ENCODE measurements at regions not wholly inside any gene's neighbourhood (a gene's known extent, or its start where the extent isn't known, plus 50 kb on each side); places are given as distances from the start of the nearest gene placed in this dataset.

- TF ChIP-seq NRF1 (IDR thresholded peaks at IDR 0.05; ENCODE audit: low read depth, low read length) (no peak), RFX5 (IDR thresholded peaks at IDR 0.05; ENCODE audit: low read length) (no peak)
- TF ChIP-seq, protein P1, sequence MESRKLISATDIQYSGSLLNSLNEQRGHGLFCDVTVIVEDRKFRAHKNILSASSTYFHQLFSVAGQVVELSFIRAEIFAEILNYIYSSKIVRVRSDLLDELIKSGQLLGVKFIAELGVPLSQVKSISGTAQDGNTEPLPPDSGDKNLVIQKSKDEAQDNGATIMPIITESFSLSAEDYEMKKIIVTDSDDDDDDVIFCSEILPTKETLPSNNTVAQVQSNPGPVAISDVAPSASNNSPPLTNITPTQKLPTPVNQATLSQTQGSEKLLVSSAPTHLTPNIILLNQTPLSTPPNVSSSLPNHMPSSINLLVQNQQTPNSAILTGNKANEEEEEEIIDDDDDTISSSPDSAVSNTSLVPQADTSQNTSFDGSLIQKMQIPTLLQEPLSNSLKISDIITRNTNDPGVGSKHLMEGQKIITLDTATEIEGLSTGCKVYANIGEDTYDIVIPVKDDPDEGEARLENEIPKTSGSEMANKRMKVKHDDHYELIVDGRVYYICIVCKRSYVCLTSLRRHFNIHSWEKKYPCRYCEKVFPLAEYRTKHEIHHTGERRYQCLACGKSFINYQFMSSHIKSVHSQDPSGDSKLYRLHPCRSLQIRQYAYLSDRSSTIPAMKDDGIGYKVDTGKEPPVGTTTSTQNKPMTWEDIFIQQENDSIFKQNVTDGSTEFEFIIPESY (IDR thresholded peaks at IDR 0.05; ENCODE audit: borderline replicate concordance, low read depth), result no peak
Measured at GRCh38 chrX:30373479-30373878, 64.3 kb upstream of the NR0B1 start (continued).

- CTCF ChIA-PET, result interaction anchor here (1.2 kb wide), 1 partner anchor 9 kb away, joined by 3 read pairs; no protein-coding TSS in a partner anchor
Measured at GRCh38 chrX:30364229-30364628, 55.0 kb upstream of the NR0B1 start.

More at GRCh38 chrX:30364229-30364628, 55.0 kb upstream of the NR0B1 start:
- Histone ChIP-seq H3K4me1 (ENCODE audit: control insufficient read depth in 1 of 2, insufficient read depth in 2 of 2, low read depth in 1 of 2, low read length in 1 of 2) (no peaks in the 10 kb centered on the region), H4K20me1 (ENCODE audit: insufficient read depth) (no peaks in the 10 kb centered on the region), H3K27ac (ENCODE audit: low read depth in 2 of 2, low read length in 1 of 2) (no peak overlapping the region), H3K9ac (no peak overlapping the region), H3F3A (replicated peaks; ENCODE audit: insufficient read depth) (no peaks in the 10 kb centered on the region), H3K79me2 (ENCODE audit: insufficient read depth) (no peaks in the 10 kb centered on the region), H3K27me3 (ENCODE audit: insufficient read depth) (no peaks in the 10 kb centered on the region), H3K9me3 (no peaks in the 10 kb centered on the region), H2AFZ (ENCODE audit: low read depth) (no peak overlapping the region), H3K4me2 (no peak overlapping the region), H3K36me3 (replicated peaks in 1 of 2; ENCODE audit: control insufficient read depth in 1 of 2, insufficient read depth in 2 of 2, low read length in 1 of 2) (no peaks in the 10 kb centered on the region), H3K4me3 (ENCODE audit: low read depth in 2 of 2, low read length in 1 of 2) (no peak overlapping the region), H3K9me2 (no peaks in the 10 kb centered on the region)
- no peak for TF ChIP-seq RCOR1 (IDR thresholded peaks at IDR 0.05; ENCODE audit: low read length)
- no peak for TF ChIP-seq MAX (IDR thresholded peaks at IDR 0.05; ENCODE audit: low read depth)
- TF ChIP-seq TCF12 (IDR thresholded peaks at IDR 0.05), result no peak
- TF ChIP-seq REST (IDR thresholded peaks at IDR 0.05; ENCODE audit: low read depth, low read length), result no peak
- TF ChIP-seq SIN3A (IDR thresholded peaks at IDR 0.05; ENCODE audit: borderline replicate concordance, low read depth, low read length), result no peak
- no peak for TF ChIP-seq YY1 (IDR thresholded peaks at IDR 0.05; ENCODE audit: low read depth)
- no peak for TF ChIP-seq ELF1 (IDR thresholded peaks at IDR 0.05)
- TF ChIP-seq, protein P2, sequence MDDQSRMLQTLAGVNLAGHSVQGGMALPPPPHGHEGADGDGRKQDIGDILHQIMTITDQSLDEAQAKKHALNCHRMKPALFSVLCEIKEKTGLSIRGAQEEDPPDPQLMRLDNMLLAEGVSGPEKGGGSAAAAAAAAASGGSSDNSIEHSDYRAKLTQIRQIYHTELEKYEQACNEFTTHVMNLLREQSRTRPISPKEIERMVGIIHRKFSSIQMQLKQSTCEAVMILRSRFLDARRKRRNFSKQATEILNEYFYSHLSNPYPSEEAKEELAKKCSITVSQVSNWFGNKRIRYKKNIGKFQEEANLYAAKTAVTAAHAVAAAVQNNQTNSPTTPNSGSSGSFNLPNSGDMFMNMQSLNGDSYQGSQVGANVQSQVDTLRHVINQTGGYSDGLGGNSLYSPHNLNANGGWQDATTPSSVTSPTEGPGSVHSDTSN (IDR thresholded peaks at IDR 0.05), result no peak
- TF ChIP-seq EZH2phosphoT487 (IDR thresholded peaks at IDR 0.05; ENCODE audit: borderline replicate concordance, low read depth), result no peak
- no peak for TF ChIP-seq TAF1 (IDR thresholded peaks at IDR 0.05; ENCODE audit: borderline replicate concordance, low read depth, low read length)
- no peak for TF ChIP-seq FOXM1 (IDR thresholded peaks at IDR 0.05; ENCODE audit: low read depth)
- WGBS (ENCODE audit: low lambda C conversion rate), result 9% methylated on average over 3 of the region's 3 CpGs
- POLR2A ChIA-PET, result no interaction called here
- DNase-seq, result no peak

All from SK-N-SH (cell line).